Motor neuron (in vitro differentiated cells): ENCODE measurements at regions not wholly inside any gene's neighbourhood (a gene's known extent, or its start where the extent isn't known, plus 50 kb on each side); places are given as distances from the start of the nearest gene placed in this dataset.

Experiments
- ATAC-seq, 8 experiments: fragments of 200-7000 bp; cut with Tn5 transposase; replicated peaks in 6 of 8; 2 replicates each; pipeline ENCODE4 v1.8.0; 2021; ENCODE audit warnings: mild to moderate bottlenecking in 8 of 8, moderate library complexity in 8 of 8
- H3K27ac ChIP-seq, 2 donors: fragments of 250-450 bp; sonication (Bioruptor Pico); 2 replicates each; pipeline ENCODE4 v1.9.0; 2021; ENCODE audit warnings: antibody characterized with exemption in 2 of 2, mild to moderate bottlenecking in 2 of 2, moderate library complexity in 1 of 2
- H3K4me1 ChIP-seq, 2 donors: fragments of 250-450 bp; sonication (Bioruptor Pico); replicated peaks in 1 of 2; 2 replicates each; pipeline ENCODE4 v1.6.1; 2021; ENCODE audit warnings: antibody characterized with exemption in 2 of 2, mild to moderate bottlenecking in 2 of 2, moderate library complexity in 1 of 2
- H3K4me3 ChIP-seq, 5 donors: fragments of 250-450 bp; sonication (Bioruptor Pico); 2 replicates each; pipeline ENCODE4 v1.9.0; 2021; ENCODE audit warnings: antibody characterized with exemption in 5 of 5, mild to moderate bottlenecking in 5 of 5, moderate library complexity in 4 of 5
- WGBS, 10 experiments: fragments of 450-650 bp; shearing (Covaris generic); methylation state at CpG; one replicate each; pipeline ENCODE4 v1.0.0; 2022; 5-methylcytosine and 5-hydroxymethylcytosine counted together
- in situ Hi-C, 9 experiments: fragments of 400-800 bp; cut with MboI; loops; one replicate each; pipeline ENCODE4 v1.15.0; 2021; ENCODE audit warnings: low sequenced_read_pairs in 9 of 9, low pct_unique_long_range_greater_than_20kb in 2 of 9; ENCODE audit not compliant: unreplicated experiment in 9 of 9

GRCh38 chr18:40849886-40850285 lies 1105.1 kb upstream of the PIK3C3 start:
- Histone ChIP-seq H3K4me1 (no peaks in the 10 kb centered on the region), H3K4me3 (no peak overlapping the region), H3K27ac (no peak overlapping the region)
- in situ Hi-C loops: no loop called here
- ATAC-seq: no peak
- WGBS, 10 experiments: 0 to 100% (median 74%) methylated on average over 1 of the region's 1 CpG; no CpG with 5 or more reads in 4 of the 10 experiments

GRCh38 chr18:40841467-40841866 lies 1113.6 kb upstream of the PIK3C3 start:
- in situ Hi-C loops: no loop called here
- ATAC-seq: peak in 3 of 8 experiments; percentile 32 to 99 (median 99)

GRCh38 chr18:40841063-40841462 lies 1114.0 kb upstream of the PIK3C3 start:
- WGBS, 10 experiments: 0 to 100% (median 63%) methylated on average over 1 to 3 of the region's 3 CpGs; no CpG with 5 or more reads in 1 of the 10 experiments
- Histone ChIP-seq H3K27ac (no peak overlapping the region), H3K4me3 (no peak overlapping the region), H3K4me1 (no peaks in the 10 kb centered on the region)
- in situ Hi-C loops: no loop called here
- ATAC-seq: peak in 1 of 8 experiments; percentile 18

More at GRCh38 chr18:40841467-40841866, 1113.6 kb upstream of the PIK3C3 start:
- H3K27ac ChIP-seq: no peak overlapping the region
- no peaks in the 10 kb centered on the region for H3K4me1 ChIP-seq
- no peak overlapping the region for H3K4me3 ChIP-seq

- H3K4me3 ChIP-seq: no peak overlapping the region
- in situ Hi-C loops: no loop called here
- ATAC-seq: no peak
- 64 to 100% (median 85%) methylated on average over 1 to 3 of the region's 3 CpGs; no CpG with 5 or more reads in 2 of the 10 experiments for WGBS, 10 experiments
- no peaks in the 10 kb centered on the region for H3K4me1 ChIP-seq
- no peak overlapping the region for H3K27ac ChIP-seq
Measured at GRCh38 chr18:40832362-40832761, 1122.7 kb upstream of the PIK3C3 start.

GRCh38 chr18:40824291-40824690 lies 1130.7 kb upstream of the PIK3C3 start:
- WGBS, 10 experiments: 0 to 100% (median 72%) methylated on average over 1 of the region's 1 CpG; no CpG with 5 or more reads in 2 of the 10 experiments
- no peak for ATAC-seq
- H3K4me3 ChIP-seq: no peak overlapping the region
- H3K27ac ChIP-seq: no peak overlapping the region
- H3K4me1 ChIP-seq: no peaks in the 10 kb centered on the region
- in situ Hi-C loops: no loop called here

GRCh38 chr18:40821596-40822243 lies 1133.3 kb upstream of the PIK3C3 start:
- H3K4me3 ChIP-seq: no peak overlapping the region
- H3K4me1 ChIP-seq: no peaks in the 10 kb centered on the region
- no peak for ATAC-seq
- in situ Hi-C loops: no loop called here
- no peak overlapping the region for H3K27ac ChIP-seq
- 60 to 100% (median 73%) methylated on average over 1 to 4 of the region's 6 CpGs; no CpG with 5 or more reads in 5 of the 10 experiments for WGBS, 10 experiments

GRCh38 chr18:40812981-40813515 lies 1142.0 kb upstream of the PIK3C3 start:
- in situ Hi-C loops: no loop called here
- ATAC-seq: no peak
- Histone ChIP-seq H3K4me3 (no peak overlapping the region), H3K4me1 (no peaks in the 10 kb centered on the region), H3K27ac (no peak overlapping the region)
- WGBS, 10 experiments: 0 to 100% (median 60%) methylated on average over 1 of the region's 1 CpG; no CpG with 5 or more reads in 1 of the 10 experiments

GRCh38 chr18:40810372-40810771 lies 1144.7 kb upstream of the PIK3C3 start:
- in situ Hi-C loops: no loop called here
- peaks cover 5 to 7% of the 10 kb centered on the region in 2 donors for H3K4me1 ChIP-seq
- ATAC-seq: no peak

GRCh38 chr18:40789286-40789685 lies 1165.7 kb upstream of the PIK3C3 start:
- no peak for ATAC-seq
- in situ Hi-C loops: no loop called here
- no peak overlapping the region for H3K4me3 ChIP-seq
- WGBS, 10 experiments: 0 to 100% (median 62%) methylated on average over 1 to 4 of the region's 4 CpGs; no CpG with 5 or more reads in 1 of the 10 experiments
- H3K4me1 ChIP-seq: no peaks in the 10 kb centered on the region
- H3K27ac ChIP-seq: no peak overlapping the region

More at GRCh38 chr18:40810372-40810771, 1144.7 kb upstream of the PIK3C3 start:
- Histone ChIP-seq H3K27ac (no peak overlapping the region), H3K4me3 (no peak overlapping the region)

GRCh38 chr18:40782453-40783130 lies 1172.4 kb upstream of the PIK3C3 start:
- in situ Hi-C loops: no loop called here

GRCh38 chr18:40769786-40770185 lies 1185.2 kb upstream of the PIK3C3 start:
- in situ Hi-C loops: no loop called here
- H3K27ac ChIP-seq: no peak overlapping the region
- WGBS, 10 experiments: 0 to 80% (median 0%) methylated on average over 1 to 2 of the region's 2 CpGs; no CpG with 5 or more reads in 3 of the 10 experiments
- H3K4me1 ChIP-seq: peaks cover 4 to 5% of the 10 kb centered on the region in 2 donors
- no peak for ATAC-seq
- no peak overlapping the region for H3K4me3 ChIP-seq

More at GRCh38 chr18:40782453-40783130, 1172.4 kb upstream of the PIK3C3 start:
- Histone ChIP-seq H3K27ac (no peak overlapping the region), H3K4me1 (no peaks in the 10 kb centered on the region), H3K4me3 (no peak overlapping the region)
- peak in 2 of 8 experiments; percentile 63 to 74 for ATAC-seq
- WGBS, 10 experiments: 0 to 83% (median 71%) methylated on average over 1 to 3 of the region's 3 CpGs; no CpG with 5 or more reads in 1 of the 10 experiments

GRCh38 chr18:40760251-40760650 lies 1194.8 kb upstream of the PIK3C3 start:
- in situ Hi-C loops: no loop called here
- ATAC-seq: no peak
- no peak overlapping the region for H3K4me3 ChIP-seq
- H3K27ac ChIP-seq: no peak overlapping the region
- 26 to 100% (median 88%) methylated on average over 1 to 6 of the region's 6 CpGs; no CpG with 5 or more reads in 1 of the 10 experiments for WGBS, 10 experiments
- H3K4me1 ChIP-seq: peaks cover 0 to 3% of the 10 kb centered on the region in 2 donors

GRCh38 chr18:40754477-40754876 lies 1200.6 kb upstream of the PIK3C3 start:
- peak in 2 of 8 experiments; percentile 63 to 90 for ATAC-seq
- no peak overlapping the region for H3K27ac ChIP-seq
- in situ Hi-C loops: no loop called here

More at GRCh38 chr18:40754477-40754876, 1200.6 kb upstream of the PIK3C3 start:
- WGBS, 10 experiments: 0 to 100% (median 75%) methylated on average over 1 of the region's 1 CpG
- no peak overlapping the region for H3K4me3 ChIP-seq
- H3K4me1 ChIP-seq: peaks cover 0 to 4% of the 10 kb centered on the region in 2 donors
